ENCODE measurements at regions not wholly inside any gene's neighbourhood (a gene's known extent, or its start where the extent isn't known, plus 50 kb on each side); places are given as distances from the start of the nearest gene placed in this dataset.

DNA sequence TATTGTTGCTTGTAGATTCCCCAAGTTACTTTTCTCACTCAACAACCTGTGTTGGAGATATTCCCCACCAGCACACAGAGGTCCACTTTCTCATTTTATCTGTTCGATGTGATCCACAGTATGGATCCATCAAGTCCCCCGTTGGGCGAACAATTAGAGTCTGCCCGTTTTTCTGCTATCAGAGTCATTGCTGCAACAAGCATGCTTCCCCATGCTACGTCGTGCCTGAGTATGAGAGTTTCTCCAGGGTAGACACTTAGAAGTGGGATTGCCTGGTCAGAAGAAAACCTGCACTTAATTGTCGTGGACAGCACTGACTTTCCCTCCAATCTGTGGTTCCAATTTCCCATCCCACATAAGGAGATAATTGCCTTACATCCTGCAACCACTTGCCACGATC lies 62.7 kb upstream of the SHOX start:
- Histone ChIP-seq H3K9ac (ENCODE audit: low read length in 3 of 3) (no peak overlapping the region), H3K27me3 (ENCODE audit: control insufficient read depth, insufficient read depth, low read length) (no peaks in the 10 kb centered on the region), H3K9me3 (ENCODE audit: control insufficient read depth in 2 of 3, insufficient read depth in 1 of 3, low read length in 3 of 3) (peaks cover 0 to 4% (median 2%) of the 10 kb centered on the region in 3 donors), H3K4me3 (ENCODE audit: low read length in 3 of 3) (no peak overlapping the region), H3K4me1 (ENCODE audit: control insufficient read depth in 2 of 3, insufficient read depth in 2 of 3, low read depth in 1 of 3, low read length in 3 of 3) (no peaks in the 10 kb centered on the region), H3K27ac (ENCODE audit: low read depth in 2 of 2, low read length in 2 of 2) (no peak overlapping the region), H3K36me3 (ENCODE audit: control insufficient read depth in 2 of 3, insufficient read depth in 3 of 3, low read length in 3 of 3) (no peaks in the 10 kb centered on the region)
- intact Hi-C loops (cut with DNase I) = no loop called here
- TF ChIP-seq, protein P1, sequence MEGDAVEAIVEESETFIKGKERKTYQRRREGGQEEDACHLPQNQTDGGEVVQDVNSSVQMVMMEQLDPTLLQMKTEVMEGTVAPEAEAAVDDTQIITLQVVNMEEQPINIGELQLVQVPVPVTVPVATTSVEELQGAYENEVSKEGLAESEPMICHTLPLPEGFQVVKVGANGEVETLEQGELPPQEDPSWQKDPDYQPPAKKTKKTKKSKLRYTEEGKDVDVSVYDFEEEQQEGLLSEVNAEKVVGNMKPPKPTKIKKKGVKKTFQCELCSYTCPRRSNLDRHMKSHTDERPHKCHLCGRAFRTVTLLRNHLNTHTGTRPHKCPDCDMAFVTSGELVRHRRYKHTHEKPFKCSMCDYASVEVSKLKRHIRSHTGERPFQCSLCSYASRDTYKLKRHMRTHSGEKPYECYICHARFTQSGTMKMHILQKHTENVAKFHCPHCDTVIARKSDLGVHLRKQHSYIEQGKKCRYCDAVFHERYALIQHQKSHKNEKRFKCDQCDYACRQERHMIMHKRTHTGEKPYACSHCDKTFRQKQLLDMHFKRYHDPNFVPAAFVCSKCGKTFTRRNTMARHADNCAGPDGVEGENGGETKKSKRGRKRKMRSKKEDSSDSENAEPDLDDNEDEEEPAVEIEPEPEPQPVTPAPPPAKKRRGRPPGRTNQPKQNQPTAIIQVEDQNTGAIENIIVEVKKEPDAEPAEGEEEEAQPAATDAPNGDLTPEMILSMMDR (IDR thresholded peaks at IDR 0.05; ENCODE audit: borderline replicate concordance, extremely low read depth, insufficient read depth) = no peak
- FAIRE-seq (no peak), DNase-seq (no peak)

GRCh38 chrX:568311-568710 lies 62.3 kb upstream of the SHOX start:
- no peak for FAIRE-seq
- no peak overlapping the region for H3K27ac ChIP-seq (ENCODE audit: low read depth in 2 of 2, low read length in 2 of 2)

DNA sequence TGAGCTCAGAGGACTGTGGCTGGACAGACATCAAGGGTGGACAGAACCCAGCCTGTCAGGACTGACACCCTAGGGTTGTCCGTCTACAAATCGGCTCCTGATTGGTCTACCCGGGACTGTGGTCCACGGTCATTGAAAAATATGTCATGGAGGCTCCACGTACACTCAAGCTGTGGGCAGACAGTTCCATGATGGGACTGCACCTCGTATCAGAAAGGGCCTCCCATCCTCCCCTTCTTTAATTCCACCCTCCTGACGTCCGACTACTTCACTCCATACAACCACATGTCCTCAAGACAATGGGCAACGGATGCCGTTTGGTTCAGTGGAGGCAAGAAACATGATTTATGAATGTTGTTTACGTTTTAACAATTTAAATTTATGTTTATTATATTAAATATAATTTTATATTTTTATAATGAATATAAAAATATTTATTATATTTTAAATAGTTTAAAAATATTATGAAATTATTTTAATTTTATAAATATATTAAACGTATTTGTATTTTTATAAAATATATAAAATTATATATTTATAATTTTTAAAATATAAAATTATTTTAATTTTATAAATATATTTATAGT lies 58.0 kb upstream of the SHOX start:
- Histone ChIP-seq H3K4me3 (ENCODE audit: low read length in 3 of 3) (no peak overlapping the region), H3K27me3 (ENCODE audit: control insufficient read depth, insufficient read depth, low read length) (no peaks in the 10 kb centered on the region), H3K36me3 (ENCODE audit: control insufficient read depth in 2 of 3, insufficient read depth in 3 of 3, low read length in 3 of 3) (no peaks in the 10 kb centered on the region), H3K9me3 (ENCODE audit: control insufficient read depth in 2 of 3, insufficient read depth in 1 of 3, low read length in 3 of 3) (peaks cover 0 to 16% (median 0%) of the 10 kb centered on the region in 3 donors), H3K27ac (ENCODE audit: low read depth in 2 of 2, low read length in 2 of 2) (no peak overlapping the region), H3K9ac (ENCODE audit: low read length in 3 of 3) (no peak overlapping the region), H3K4me1 (ENCODE audit: control insufficient read depth in 2 of 3, insufficient read depth in 2 of 3, low read depth in 1 of 3, low read length in 3 of 3) (no peaks in the 10 kb centered on the region)
- DNase-seq = peak in 3 of 5 donors; percentile 16 to 45 (median 36)
- FAIRE-seq = no peak
- TF ChIP-seq, protein P1 (IDR thresholded peaks at IDR 0.05; ENCODE audit: borderline replicate concordance, extremely low read depth, insufficient read depth) = no peak
- intact Hi-C loops (cut with DNase I) = no loop called here

More at GRCh38 chrX:568311-568710, 62.3 kb upstream of the SHOX start:
- H3K36me3 ChIP-seq (ENCODE audit: control insufficient read depth in 2 of 3, insufficient read depth in 3 of 3, low read length in 3 of 3) = no peaks in the 10 kb centered on the region
- no peaks in the 10 kb centered on the region for H3K4me1 ChIP-seq (ENCODE audit: control insufficient read depth in 2 of 3, insufficient read depth in 2 of 3, low read depth in 1 of 3, low read length in 3 of 3)
- H3K27me3 ChIP-seq (ENCODE audit: control insufficient read depth, insufficient read depth, low read length) = no peaks in the 10 kb centered on the region
- H3K9me3 ChIP-seq (ENCODE audit: control insufficient read depth in 2 of 3, insufficient read depth in 1 of 3, low read length in 3 of 3) = peaks cover 0 to 4% (median 2%) of the 10 kb centered on the region in 3 donors
- DNase-seq = no peak
- TF ChIP-seq, protein P1 (IDR thresholded peaks at IDR 0.05; ENCODE audit: borderline replicate concordance, extremely low read depth, insufficient read depth) = no peak
- no peak overlapping the region for H3K9ac ChIP-seq (ENCODE audit: low read length in 3 of 3)
- H3K4me3 ChIP-seq (ENCODE audit: low read length in 3 of 3) = no peak overlapping the region
- intact Hi-C loops (cut with DNase I) = no loop called here

DNA sequence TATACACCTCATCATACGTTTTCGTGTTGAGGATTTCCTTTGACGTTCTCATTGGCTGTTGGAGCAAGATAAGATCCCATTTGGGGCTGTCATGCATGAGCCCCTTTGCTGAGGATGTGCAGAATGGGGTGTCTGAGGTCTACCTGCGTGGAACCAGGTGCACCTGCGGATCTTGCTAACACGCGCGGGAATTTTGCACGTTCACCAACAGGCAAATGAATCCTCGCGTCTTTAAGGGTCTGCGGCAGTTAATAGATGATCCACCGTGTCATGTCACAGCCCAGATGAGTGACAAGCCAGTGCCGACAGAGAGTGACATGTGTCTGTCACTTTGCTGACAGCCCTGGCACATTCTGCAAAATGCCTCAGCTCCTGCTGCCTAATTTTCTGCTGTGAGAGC lies 56.3 kb upstream of the SHOX start:
- intact Hi-C loops (cut with DNase I) = no loop called here
- Histone ChIP-seq H3K27me3 (ENCODE audit: control insufficient read depth, insufficient read depth, low read length) (no peaks in the 10 kb centered on the region), H3K27ac (ENCODE audit: low read depth in 2 of 2, low read length in 2 of 2) (no peak overlapping the region), H3K9me3 (ENCODE audit: control insufficient read depth in 2 of 3, insufficient read depth in 1 of 3, low read length in 3 of 3) (peaks cover 0 to 16% (median 0%) of the 10 kb centered on the region in 3 donors), H3K4me3 (ENCODE audit: low read length in 3 of 3) (no peak overlapping the region), H3K36me3 (ENCODE audit: control insufficient read depth in 2 of 3, insufficient read depth in 3 of 3, low read length in 3 of 3) (no peaks in the 10 kb centered on the region), H3K9ac (ENCODE audit: low read length in 3 of 3) (no peak overlapping the region), H3K4me1 (ENCODE audit: control insufficient read depth in 2 of 3, insufficient read depth in 2 of 3, low read depth in 1 of 3, low read length in 3 of 3) (no peaks in the 10 kb centered on the region)
- TF ChIP-seq, protein P1 (IDR thresholded peaks at IDR 0.05; ENCODE audit: borderline replicate concordance, extremely low read depth, insufficient read depth) = no peak
- FAIRE-seq (no peak), DNase-seq (peak in 3 of 5 donors; percentile 23 to 54 (median 40))
